Ammon's horn (tissue), 1 donor: ENCODE measurements at regions not wholly inside any gene's neighbourhood (a gene's known extent, or its start where the extent isn't known, plus 50 kb on each side); places are given as distances from the start of the nearest gene placed in this dataset.
"Not testable (repeated sequence)": the region's sequence is repeated elsewhere in the genome, so short reads cannot be mapped to it uniquely, and the experiment has no call there.

Experiments used
- DNase-seq: peaks from one replicate; pipeline ENCODE4 v3.0.0-alpha.2; 2016; ENCODE audit warnings: low spot score

DNA sequence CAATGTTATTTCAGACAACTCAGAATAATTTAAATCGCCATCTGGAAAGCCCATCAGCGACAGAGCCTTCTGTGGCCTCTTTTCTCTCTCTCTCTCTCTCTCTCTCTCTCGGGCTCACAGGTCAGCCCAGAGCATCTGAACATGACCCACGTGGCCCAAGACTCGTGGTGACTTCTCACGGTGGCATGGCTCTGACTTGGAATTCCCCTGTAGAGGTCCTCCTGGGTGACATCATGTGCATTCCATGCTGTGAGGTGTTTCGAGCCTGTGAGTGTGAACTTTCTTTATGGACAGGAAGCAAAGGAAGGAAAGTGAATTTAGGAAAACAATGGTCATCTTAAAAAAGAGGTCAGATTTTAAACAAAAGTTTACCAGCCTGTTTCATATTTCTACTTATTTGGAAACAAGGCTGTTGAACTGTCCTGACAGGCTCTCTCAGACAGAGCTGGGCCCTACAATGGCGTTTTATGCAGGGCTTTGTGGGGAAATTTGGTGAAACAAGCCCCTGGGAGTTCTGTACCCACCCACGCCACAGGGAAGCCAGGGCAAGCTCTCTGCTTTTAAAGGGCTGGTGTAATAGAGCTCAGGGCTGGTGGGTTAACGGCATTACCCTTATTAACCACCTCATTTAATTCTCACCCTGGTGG, 359.7 kb upstream of the ZNF32 start:
- no peak for DNase-seq

DNA sequence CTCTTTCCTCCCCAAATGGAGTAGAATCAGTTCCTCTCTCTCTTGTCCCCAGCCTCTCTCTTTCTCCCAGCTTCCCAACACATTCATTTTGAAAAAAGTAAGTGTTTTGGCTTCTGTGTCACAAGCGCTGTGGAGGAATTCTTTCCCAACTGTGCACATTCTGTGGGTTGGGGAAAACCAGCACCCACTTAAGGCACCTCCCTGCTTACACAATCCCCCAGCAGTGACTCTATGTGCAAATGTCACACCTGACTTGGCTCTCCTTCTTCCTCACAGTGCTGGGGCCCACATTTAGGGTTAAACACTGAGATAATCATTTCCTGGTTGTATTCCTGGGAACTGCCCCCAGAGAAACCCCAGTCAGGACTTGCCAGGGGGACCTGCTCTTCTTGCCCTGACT, 358.1 kb upstream of the ZNF32 start:
- no peak for DNase-seq

DNA sequence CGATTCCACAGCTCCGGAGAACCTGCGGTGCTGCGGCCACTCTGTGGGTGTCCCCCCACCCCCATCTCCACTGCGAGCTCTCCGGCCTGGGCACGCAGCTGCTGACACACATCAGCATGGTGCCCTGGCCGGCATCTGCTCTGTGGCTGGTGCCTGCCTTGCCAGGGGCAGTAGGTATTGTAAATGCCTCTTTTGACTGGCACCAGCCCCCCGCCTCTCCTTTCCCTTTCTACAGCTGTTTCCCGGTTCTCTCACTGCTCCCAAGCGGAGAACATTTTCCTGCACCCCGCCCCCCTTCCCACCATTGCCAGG, 357.1 kb upstream of the ZNF32 start:
- DNase-seq = no peak

DNA sequence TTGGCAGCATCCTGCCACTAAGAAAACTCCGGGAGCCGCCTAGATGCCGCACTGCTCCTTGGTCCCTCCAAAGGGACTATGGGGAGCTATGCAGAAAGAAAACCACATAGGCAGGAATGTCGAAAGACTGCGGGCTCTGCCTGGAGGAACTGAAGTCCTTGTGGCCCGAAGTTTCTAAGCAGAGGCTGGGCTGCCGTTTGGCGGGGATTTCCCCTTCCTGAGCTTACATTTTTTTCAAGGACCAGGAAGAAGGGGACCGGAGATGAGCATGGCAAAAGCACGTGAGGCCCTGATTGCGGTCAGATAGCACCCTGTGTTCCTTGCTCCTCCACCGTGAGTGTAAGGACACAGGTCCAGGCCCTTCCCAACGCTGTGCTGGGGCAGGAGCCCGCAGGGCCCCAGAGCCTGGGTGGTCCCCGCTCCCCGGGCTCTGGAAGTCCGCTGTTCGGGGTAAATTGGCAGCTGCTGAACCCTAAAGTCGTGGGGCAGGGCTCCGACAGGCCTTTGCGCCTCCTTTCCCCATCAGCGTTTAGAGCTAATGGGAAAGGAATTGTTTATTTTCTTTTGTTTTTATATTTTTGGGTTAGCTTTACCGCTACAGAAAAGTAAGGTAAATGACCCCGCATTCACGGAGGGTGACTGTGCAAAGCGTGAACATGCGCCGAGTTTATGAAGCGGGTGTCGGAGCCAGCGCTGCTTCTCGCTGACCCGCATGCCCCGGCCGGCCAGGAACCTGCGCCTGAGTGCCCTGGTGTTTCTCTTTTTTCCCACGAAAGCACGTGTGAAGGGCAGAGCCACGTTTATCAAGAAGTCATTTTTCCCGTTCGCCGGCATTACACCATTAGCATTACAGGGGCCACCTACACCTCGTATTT, 356.5 kb upstream of the ZNF32 start:
- DNase-seq = no peak

DNA sequence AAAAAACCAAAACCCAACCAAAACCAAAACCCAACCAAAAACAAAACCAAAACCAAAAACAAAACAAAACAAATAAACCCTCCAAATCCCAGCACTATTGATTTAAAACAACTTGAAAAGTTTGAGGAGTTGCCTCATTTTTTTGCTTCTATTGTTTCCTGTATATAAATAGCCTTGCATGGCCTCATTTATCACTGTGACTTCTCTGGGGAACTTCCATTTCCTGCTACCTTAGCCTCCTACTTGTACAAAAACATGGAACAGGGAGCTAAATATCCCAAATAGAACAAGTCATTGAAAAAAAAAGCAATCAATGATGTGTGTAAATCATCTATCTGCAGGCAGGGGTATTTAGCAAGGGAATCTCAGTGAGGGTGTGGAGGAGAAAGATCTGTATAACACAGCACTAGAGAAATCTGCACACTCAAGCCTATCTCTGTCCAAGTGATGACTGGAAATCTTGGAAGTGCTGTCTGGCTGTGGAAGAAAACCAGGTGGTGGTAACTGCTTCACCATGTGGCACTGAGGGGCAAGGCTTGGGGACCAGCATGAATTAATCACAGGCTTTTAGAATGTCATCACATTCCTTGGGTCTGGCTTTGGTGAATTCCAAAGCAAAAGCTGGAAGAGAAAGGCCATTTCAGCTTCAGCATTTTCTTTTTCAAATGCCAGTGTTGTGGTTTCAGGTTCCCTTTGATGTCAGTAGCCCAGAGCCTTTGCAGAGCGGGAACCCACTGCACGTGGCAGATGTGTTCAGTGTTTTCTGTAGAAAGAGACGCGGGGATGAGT, 349.5 kb upstream of the ZNF32 start:
- no peak for DNase-seq

DNA sequence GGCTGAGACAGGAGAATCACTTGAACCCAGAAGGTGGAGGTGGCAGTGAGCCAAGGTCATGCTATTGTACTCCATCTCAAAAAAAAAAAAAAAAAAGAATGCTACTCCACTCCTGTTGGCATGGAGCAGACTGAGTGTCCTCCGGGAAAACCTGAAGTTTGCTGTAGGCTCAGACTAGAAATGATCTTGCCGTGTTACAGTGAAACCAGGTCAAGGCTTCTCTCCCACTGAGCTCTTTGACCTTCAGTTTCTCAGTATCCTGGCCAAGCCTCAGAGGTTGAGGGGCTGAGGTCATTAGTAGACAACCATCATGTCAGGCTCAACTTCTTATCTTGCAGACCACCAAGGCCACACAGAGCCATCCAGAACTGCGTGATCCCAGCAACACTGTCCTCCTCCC, 348.6 kb upstream of the ZNF32 start:
- DNase-seq = no peak

DNA sequence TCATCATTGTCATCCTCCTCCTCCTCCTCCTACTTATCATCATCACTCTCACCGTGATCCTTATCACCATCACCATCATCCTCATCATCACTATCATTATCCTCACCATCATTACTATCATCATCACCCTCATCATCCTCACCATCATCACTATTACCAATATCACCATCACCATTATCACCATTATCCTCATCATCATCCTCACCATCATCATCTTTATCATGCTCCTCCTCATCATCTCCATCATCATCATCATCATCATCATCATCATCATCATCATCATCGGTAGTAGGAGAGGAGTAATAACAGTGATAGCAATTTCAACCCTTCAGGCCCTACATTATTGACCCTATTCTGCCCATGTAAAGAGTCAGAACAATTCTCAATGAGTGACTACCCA, 345.9 kb upstream of the ZNF32 start:
- DNase-seq = no peak

DNA sequence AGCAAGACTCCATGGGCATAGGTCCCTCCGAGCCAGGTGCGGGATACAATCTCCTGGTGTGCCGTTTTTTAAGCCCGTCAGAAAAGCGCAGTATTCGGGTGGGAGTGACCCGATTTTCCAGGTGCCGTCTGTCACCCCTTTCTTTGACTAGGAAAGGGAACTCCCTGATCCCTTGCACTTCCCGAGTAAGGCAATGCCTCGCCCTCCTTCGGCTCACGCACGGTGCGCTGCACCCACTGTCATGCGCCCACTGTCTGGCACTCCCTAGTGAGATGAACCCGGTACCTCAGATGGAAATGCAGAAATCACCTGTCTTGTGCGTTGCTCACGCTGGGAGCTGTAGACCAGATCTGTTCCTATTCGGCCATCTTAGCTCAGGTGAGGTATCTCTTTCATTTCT, 344.1 kb upstream of the ZNF32 start:
- DNase-seq = not testable (repeated sequence)

DNA sequence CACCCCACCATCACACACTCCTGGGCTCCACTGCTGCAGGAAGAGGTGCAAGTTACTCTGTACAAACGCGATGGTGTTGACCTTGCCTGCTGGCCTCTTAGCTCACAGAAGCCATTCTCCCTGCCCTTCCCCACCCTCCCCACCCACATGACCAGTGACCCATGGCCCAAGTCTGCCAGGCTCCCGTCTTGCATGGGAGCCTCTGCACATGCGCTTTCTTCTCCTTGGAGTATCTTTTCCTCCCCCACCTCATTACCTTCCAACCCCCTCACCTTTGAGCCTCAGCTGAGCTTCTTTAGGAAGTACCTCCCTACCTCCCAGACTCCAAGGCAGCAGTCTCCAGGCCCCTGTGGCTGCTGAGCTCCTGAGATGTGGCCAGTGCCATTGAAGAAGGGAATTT, 337.7 kb upstream of the ZNF32 start:
- DNase-seq = no peak

DNA sequence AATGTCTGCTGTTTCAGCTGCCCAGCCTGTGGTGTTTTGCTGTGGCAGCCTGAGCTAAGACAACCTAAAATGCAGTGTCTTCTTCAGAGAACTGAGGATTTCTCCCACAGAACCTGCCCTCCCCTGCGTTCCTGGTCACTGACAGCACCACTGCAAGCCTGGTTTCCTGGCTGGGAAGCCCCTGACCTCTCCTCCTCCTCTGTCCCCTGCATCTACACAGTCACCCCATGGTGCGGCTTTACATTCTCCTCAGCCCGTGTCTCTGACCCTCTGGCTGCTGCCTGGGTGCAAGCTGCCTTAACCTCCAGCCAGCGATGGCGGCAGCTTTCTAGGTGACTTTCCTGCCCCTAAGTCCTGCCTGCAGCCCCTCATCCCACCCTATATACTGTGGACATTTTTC, 337.3 kb upstream of the ZNF32 start:
- no peak for DNase-seq

DNA sequence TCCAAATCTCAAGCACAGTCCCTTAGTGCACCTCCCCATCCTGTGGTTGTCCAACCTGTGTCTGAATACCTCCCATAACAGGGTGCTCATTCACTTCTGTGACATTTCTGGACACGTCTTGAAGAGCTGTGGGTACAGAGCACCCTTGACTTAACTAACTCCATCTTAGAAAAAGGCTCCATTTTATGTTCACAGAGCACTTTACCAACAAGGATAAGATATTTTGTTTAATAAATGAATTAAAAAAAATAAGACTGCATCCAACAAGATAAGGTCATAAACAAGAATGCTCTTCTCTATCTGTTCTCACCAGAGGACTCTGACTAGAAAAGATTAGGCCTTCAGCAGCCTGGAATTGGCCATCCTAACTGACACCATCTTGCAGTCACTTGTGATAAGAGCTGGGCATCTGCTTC, 335.2 kb upstream of the ZNF32 start:
- DNase-seq = no peak

DNA sequence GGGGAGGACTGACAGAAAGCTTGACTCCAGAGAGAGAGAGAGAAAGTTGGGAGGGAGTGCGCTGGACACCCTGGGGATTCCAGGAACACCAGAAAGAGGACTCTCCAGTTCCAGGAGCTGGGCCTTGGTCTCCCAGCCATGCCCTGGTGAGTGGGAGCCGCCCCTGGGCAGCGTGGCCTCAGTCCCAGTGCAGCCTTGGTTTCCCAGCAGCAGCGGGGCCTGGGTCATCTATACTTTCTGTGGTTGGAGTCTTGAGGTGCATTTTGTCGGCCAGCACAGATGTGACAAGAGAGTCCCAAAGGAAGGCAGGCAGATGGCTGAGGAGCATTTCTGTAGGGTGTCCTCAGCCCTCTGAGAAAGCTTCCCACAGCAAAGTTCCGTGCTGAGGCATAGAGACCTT, 334.7 kb upstream of the ZNF32 start:
- DNase-seq = no peak

DNA sequence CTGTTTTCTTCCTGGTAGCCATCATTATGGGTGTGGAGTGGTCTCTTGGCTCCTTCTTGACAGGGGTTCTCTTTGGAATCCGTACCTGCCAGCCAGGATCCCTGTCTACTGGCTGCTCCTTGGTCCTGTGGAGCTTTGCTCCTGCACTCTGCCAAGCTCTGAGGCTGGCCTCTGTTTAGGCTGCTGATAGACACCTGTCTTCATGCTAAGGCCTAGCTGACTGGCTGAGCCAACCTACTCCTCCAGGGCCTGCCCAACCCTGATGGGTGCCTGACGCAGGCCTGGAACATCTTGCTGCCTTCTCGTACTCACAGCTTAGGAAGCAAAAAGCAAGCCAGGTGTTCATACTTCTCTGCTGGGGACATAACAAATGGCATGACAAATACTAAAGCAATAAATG, 333.6 kb upstream of the ZNF32 start:
- no peak for DNase-seq

DNA sequence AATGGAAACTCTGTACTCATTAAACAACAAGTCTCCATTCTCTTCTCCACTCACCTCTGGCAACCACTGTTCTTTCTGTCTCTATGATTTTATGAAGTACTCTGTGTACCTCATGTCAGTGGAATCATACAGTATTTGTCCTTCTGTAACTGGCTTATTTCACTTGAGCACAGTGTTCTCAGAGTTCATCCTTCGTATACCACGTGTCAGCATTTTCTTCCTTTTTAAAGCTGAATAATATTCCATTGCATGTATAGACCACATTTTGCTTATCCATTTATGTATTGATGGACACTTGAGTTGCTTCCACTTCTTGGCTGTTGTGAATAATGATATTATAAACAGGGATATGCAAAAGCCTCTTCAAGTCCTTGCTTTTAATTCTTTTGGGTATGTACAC, 333.0 kb upstream of the ZNF32 start:
- no peak for DNase-seq

DNA sequence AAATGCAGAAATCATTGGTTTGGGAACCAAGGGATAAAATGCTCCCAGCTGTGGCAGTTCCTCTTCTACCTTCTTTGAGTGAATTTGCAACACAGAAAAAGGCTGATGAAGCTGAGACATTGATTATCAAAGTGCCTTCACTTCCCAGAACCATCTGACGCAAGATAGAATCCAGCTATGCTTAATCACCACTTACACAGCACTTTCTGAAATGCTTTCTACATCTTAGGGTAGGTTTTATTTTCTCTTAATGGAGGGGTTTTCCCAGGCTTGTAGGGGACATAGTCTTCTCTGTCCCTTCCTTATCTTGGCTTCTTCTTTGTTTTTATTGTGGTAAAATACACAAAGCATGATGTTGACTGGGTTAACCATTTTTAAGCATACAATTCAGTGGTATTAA, 332.6 kb upstream of the ZNF32 start:
- DNase-seq = no peak

DNA sequence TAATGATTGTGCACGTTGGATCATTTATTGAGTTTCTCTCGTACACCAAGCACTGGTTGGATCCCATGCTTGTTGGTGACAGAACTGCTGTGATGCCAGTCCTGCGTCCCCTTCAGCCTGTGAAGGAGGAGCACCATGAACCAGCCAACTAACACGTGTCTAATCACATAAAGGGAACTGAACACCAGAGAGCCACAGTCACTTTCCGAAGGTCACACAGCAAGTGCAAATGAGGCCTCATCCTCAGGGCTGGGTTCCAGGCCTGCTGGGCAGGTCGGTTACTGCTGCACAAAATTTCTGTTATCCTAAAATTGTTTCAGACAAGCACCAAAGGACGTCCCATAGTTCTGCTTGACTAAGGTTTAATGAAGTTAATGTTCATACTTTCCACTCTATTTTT, 332.0 kb upstream of the ZNF32 start:
- DNase-seq = no peak

DNA sequence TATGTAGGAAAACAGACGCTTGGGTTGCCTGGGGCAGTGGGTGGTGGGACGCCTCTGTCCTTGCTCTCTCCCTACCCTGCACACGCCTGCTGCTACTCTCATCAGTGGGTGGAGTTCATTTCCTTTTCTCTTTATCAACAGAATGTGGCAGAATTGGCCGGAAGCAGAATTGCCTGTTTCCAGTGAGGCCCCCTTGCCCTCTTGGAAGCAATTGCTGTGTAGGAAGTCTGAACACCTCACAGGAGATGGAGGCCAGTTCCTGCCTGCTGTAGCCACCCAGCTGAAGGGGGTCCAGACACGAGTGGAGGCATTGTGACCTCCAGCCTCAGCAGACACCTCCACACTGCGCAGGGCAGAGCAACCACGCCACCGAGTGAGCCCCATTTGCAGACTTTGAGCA, 331.6 kb upstream of the ZNF32 start:
- no peak for DNase-seq

DNA sequence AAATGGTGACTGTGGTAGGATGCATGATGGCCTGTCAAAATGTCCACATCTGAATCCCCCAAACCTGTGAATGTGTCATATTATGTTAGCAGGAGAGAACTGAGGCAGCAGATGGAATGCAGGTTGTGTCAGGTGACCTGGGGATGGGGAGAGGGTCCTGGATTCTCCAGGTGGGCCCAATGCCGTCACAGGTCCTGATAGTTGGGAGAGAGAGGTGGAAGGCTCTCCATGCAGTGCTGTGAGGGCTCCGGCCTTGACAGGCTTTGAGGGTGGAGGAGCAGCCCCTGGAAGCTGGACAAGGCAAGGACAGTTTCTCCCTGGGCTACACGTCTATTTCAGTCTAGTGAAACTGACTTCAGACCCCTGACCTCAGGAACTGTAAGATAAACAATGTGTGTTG, 330.9 kb upstream of the ZNF32 start:
- no peak for DNase-seq

DNA sequence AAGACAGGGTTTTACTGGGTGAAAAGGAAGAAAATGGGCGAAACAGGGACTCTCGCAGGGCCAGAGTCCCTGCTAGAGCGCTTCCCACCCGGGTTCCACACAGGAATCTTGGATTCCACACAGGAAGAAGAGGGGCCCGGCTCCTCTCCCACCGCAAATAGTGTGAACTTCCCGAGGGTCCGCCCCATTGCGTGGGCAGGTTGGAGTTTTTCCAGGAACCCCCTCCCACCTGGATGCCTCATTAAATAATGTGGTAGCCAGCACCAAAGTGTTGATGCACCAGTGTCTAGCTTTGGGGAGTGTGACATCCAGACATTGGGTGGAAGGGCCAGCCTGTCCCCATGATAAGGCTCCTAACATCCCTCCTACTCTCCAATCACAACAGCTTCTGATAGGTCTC, 330.3 kb upstream of the ZNF32 start:
- DNase-seq = no peak

DNA sequence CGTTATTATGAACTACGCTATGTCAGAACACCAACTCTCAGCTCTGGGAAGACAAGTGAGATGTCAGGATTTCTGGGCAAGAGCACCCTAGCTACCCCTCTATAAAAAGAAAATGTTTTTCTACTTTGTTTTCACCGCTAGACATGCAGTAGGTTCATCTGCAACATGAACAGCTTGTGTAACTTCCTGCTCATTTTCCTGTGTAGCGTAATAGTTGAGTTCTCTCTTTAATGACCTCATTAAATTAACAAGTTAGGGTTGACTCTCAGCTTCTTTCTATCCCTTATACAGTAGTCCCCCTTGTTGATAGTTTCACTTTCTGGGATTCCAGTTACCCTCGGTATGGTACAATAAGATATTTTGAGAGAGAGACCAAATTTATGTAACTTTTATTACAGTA, 329.4 kb upstream of the ZNF32 start:
- DNase-seq = no peak

DNA sequence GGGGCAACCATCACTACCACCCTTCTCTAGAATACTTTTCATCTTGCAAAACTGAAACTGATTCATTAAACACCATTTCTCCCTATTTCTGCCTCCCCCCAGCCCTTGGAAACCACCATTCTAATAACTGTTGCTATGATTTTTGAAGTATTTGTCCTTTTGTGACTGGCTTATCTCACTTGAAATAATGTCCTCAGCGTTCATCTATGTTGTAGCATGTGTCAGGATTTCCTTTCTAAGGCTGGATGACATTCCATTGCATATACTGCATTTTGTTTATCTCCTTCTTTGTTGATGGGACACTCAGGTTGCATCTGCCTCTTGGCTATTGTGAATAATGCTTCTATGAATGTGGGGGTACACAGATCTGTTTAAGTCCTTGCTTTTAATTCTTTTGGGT, 327.6 kb upstream of the ZNF32 start:
- DNase-seq = no peak

DNA sequence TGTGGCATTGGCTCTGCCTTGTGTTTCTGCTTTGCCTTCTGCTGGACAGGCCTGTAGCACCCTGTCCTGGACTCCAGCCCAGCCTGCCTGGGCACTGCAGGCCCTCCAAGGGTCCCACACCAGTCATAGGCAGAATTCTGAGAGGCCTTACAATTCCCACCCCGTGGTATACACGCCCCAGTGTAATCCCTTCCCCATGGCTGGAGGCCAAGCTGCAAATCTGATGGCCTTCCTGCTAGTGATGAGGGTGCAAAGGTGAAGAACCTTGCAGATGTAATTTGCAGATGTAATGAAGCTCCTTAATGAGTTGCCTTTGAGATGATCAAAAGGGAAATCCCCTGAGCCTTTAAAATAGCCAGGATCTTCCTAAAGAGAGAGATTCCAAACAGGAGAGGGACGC, 325.1 kb upstream of the ZNF32 start:
- DNase-seq = no peak

DNA sequence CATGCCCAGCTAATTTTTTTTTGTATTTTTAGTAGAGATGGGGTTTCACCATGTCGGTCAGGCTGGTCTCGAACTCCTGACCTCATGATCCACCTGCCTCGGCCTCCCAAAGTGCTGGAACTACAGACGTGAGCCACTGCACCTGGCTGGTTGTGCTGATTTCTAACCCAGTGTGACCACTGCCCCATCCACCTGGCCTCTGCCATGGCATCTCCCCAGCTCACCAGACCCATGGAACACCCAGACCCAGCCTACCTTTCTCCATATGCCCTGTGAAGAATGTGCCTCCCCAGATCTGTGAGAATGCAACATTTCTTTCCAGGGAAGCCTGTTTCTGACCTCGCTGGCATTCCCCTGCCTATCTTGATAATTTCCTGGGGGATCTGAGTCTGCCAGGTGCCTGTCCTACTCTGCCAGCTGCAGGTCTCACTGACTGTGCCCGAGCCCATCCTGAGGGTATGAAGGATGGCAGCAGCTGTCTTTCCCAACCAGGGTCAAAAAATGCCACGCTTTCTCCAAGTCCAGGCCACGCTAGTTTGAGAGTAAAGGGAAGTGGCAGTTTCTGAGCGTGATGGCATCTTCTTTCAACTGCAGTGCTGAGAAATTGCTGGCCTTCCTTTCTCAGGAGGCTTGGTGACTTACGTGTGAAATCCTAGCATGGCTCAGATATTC, 324.4 kb upstream of the ZNF32 start:
- no peak for DNase-seq
